Activated B cell treated with CpG ODN at 0.5 μM for 24 hours (primary cell): ENCODE measurements at regions not wholly inside any gene's neighbourhood (a gene's known extent, or its start where the extent isn't known, plus 50 kb on each side); places are given as distances from the start of the nearest gene placed in this dataset.

Source experiments
- ATAC-seq: fragments of 200-7000 bp; cut with Tn5 transposase; one replicate; pipeline ENCODE4 v1.10.0; 2021; ENCODE audit warnings: low read depth, mild to moderate bottlenecking, moderate library complexity
- CTCF ChIA-PET: fragments of 350-600 bp; sonication (Branson Sonifier 250); formaldehyde crosslinking; loops from one replicate; lab custom pipeline; 2021; ENCODE audit warnings: antibody characterized with exemption; lab: Charles Lee
- POLR2A ChIA-PET: fragments of 350-600 bp; sonication (Branson Sonifier 250); formaldehyde crosslinking; loops from one replicate; lab custom pipeline; 2021; ENCODE audit warnings: antibody characterized with exemption; lab: Charles Lee
- DNase-seq: peaks from one replicate; pipeline ENCODE4 v3.0.0; 2022
- H3K27ac Mint-ChIP-seq: one replicate; pipeline ENCODE4 v1.8.0; 2020; ENCODE audit warnings: mixed read lengths
- H3K27me3 Mint-ChIP-seq: one replicate; pipeline ENCODE4 v1.8.0; 2021; ENCODE audit warnings: mixed read lengths
- H3K36me3 Mint-ChIP-seq: one replicate; pipeline ENCODE4 v1.8.0; 2021; ENCODE audit warnings: low read depth, mixed read lengths
- H3K4me1 Mint-ChIP-seq: one replicate; pipeline ENCODE4 v1.8.0; 2021; ENCODE audit warnings: mixed read lengths
- H3K4me3 Mint-ChIP-seq: one replicate; pipeline ENCODE4 v1.8.0; 2020; ENCODE audit warnings: mild to moderate bottlenecking, mixed read lengths
- H3K9me3 Mint-ChIP-seq: one replicate; pipeline ENCODE4 v1.8.0; 2020; ENCODE audit warnings: mixed read lengths
- intact Hi-C: fragments of 100-400 bp; cut with micrococcal nuclease; formaldehyde crosslinking; loops from one replicate; pipeline ENCODE4 v1.15.1; 2024
- TF ChIP-seq, protein P1 (sequence below): fragments of 200-600 bp; IDR thresholded peaks from one replicate; pipeline ENCODE4 v1.8.0; 2022; ENCODE audit warnings: antibody characterized with exemption, mild to moderate bottlenecking

DNA sequence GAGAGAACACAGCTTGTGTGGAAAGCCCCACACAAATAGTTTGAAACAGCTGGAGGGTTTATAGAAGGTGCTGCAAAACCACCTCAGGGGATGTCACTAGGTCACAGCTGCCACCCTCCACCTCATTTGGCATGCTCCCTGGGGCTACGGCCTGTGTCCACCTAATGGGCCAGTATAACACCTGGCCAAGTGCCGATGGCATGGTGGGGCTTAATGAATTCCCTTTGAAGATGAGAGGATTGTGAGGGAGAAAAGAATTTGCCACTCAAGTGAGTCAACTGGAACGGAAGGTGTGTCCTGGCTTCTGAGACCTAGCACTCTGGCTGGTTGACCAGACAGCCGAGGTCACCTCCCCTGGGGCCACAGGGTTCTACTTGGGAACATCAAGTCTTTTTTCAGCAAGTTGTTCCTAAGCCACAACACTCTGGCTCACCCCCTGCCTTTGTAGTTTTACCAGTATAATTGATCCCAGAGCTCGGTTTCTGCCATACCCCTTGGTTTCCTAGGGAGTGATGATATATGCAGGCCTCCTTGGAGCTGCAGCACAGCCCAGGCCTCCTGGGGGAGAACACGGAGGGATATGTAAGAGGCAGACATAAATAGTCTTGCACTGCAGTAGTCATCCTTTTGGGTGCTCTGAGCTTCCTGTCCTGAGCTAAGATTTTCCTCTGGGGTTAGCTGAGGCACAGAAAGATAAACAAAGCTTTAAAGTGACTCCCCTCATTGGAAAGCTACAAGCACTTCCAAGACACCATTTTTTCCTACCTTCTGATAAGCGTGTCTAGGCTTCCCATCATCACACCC, 178.2 kb upstream of the LPP start:
- Mint-ChIP-seq H3K9me3 (peaks cover 3% of the 10 kb centered on the region), H3K36me3 (no peaks in the 10 kb centered on the region), H3K4me1 (peaks cover 70% of the 10 kb centered on the region), H3K4me3 (peak overlapping the region; percentile 74), H3K27me3 (peaks cover 7% of the 10 kb centered on the region), H3K27ac (peak overlapping the region; percentile 81)
- TF ChIP-seq, protein P1, sequence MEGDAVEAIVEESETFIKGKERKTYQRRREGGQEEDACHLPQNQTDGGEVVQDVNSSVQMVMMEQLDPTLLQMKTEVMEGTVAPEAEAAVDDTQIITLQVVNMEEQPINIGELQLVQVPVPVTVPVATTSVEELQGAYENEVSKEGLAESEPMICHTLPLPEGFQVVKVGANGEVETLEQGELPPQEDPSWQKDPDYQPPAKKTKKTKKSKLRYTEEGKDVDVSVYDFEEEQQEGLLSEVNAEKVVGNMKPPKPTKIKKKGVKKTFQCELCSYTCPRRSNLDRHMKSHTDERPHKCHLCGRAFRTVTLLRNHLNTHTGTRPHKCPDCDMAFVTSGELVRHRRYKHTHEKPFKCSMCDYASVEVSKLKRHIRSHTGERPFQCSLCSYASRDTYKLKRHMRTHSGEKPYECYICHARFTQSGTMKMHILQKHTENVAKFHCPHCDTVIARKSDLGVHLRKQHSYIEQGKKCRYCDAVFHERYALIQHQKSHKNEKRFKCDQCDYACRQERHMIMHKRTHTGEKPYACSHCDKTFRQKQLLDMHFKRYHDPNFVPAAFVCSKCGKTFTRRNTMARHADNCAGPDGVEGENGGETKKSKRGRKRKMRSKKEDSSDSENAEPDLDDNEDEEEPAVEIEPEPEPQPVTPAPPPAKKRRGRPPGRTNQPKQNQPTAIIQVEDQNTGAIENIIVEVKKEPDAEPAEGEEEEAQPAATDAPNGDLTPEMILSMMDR = no peak
- intact Hi-C loops = loop anchor here (2.0 to 10.0 kb wide), 8 partner anchors 31 to 777 kb away; partner anchors contain the start of gene LPP
- ATAC-seq (peak; percentile 12), DNase-seq (no peak)
- CTCF ChIA-PET = interaction anchor here (0.6 to 3.3 kb wide), 12 partner anchors 17 to 1066 kb away, joined by 3 to 15 read pairs (median 3); no protein-coding TSS in a partner anchor
- POLR2A ChIA-PET = interaction anchor here (0.5 to 3.4 kb wide), 13 partner anchors 16 to 738 kb away, joined by 3 to 38 read pairs (median 5); partner anchors contain the start of genes BCL6 and LPP

- Mint-ChIP-seq H3K27ac (peak overlapping the region; percentile 25), H3K36me3 (no peaks in the 10 kb centered on the region), H3K27me3 (peaks cover 7% of the 10 kb centered on the region), H3K4me1 (peaks cover 77% of the 10 kb centered on the region), H3K4me3 (peak overlapping the region; percentile 32), H3K9me3 (peaks cover 3% of the 10 kb centered on the region)
- POLR2A ChIA-PET = interaction anchor here (0.7 to 3.4 kb wide), 4 partner anchors 32 to 237 kb away, joined by 3 to 38 read pairs (median 4); partner anchors contain the start of gene BCL6
- intact Hi-C loops = loop anchor here (5.0 to 10.0 kb wide), 3 partner anchors 76 to 718 kb away; no protein-coding TSS in a partner anchor
- DNase-seq = no peak
- TF ChIP-seq, protein P1 = no peak
- no peak for ATAC-seq
- CTCF ChIA-PET = interaction anchor here (1.1 to 3.3 kb wide), 3 partner anchors 229 to 977 kb away, joined by 3 to 15 read pairs (median 3); no protein-coding TSS in a partner anchor
These were observed 177.5 kb upstream of the LPP start for GRCh38 chr3:187976365-187976900.

- ChIA-PET POLR2A (no interaction called here), CTCF (interaction anchor here (1.1 kb wide), 1 partner anchor 209 kb away, joined by 3 read pairs; no protein-coding TSS in a partner anchor)
- Mint-ChIP-seq H3K27ac (peak overlapping the region; percentile 27), H3K4me3 (no peak overlapping the region), H3K9me3 (peaks cover 3% of the 10 kb centered on the region), H3K4me1 (peaks cover 86% of the 10 kb centered on the region), H3K36me3 (no peaks in the 10 kb centered on the region), H3K27me3 (peaks cover 5% of the 10 kb centered on the region)
- intact Hi-C loops = loop anchor here (2.0 to 10.0 kb wide), 11 partner anchors 19 to 971 kb away; no protein-coding TSS in a partner anchor
- DNase-seq (no peak), ATAC-seq (no peak)
- TF ChIP-seq, protein P1 = no peak
These were observed 176.3 kb upstream of the LPP start for GRCh38 chr3:187977659-187978058.

- H3K4me3 Mint-ChIP-seq = peak overlapping the region; percentile 70
- DNase-seq (no peak), ATAC-seq (peak; percentile 33)
- intact Hi-C loops = loop anchor here (2.0 to 10.0 kb wide), 11 partner anchors 20 to 970 kb away; no protein-coding TSS in a partner anchor
- H3K4me1 Mint-ChIP-seq = peaks cover 83% of the 10 kb centered on the region
- peaks cover 3% of the 10 kb centered on the region for H3K9me3 Mint-ChIP-seq
- ChIA-PET POLR2A (interaction anchor here (0.7 to 2.0 kb wide), 4 partner anchors 228 to 606 kb away, joined by 3 to 6 read pairs (median 4); no protein-coding TSS in a partner anchor), CTCF (interaction anchor here (1.0 to 2.7 kb wide), 3 partner anchors 233 to 976 kb away, joined by 3 to 7 read pairs (median 7); partner anchors contain the start of gene BCL6)
- H3K27me3 Mint-ChIP-seq = peaks cover 5% of the 10 kb centered on the region
- TF ChIP-seq, protein P1 = no peak
- H3K36me3 Mint-ChIP-seq = no peaks in the 10 kb centered on the region
- peak overlapping the region; percentile 91 for H3K27ac Mint-ChIP-seq
These were observed 175.4 kb upstream of the LPP start for GRCh38 chr3:187978433-187979011.
